Osteoblast (primary cell): ENCODE measurements at regions not wholly inside any gene's neighbourhood (a gene's known extent, or its start where the extent isn't known, plus 50 kb on each side); places are given as distances from the start of the nearest gene placed in this dataset.

Experiments used
- DNase-seq: peaks from one replicate; pipeline ENCODE4 v3.0.0; 2011; ENCODE audit warnings: low spot score, mixed read lengths; ENCODE audit not compliant: insufficient read length; ENCODE audit errors: missing footprints
- H2AFZ ChIP-seq: 2 replicates; pipeline ENCODE4 v1.6.0; 2011; ENCODE audit warnings: mild to moderate bottlenecking, low read length
- H3K27ac ChIP-seq: 2 replicates; pipeline ENCODE4 v1.5.1; 2011; ENCODE audit warnings: mild to moderate bottlenecking, low read depth, low read length, moderate library complexity
- H3K27me3 ChIP-seq: 2 replicates; pipeline ENCODE4 v1.6.0; 2012; ENCODE audit warnings: mild to moderate bottlenecking, control low read depth, inconsistent platforms, low read length, moderate library complexity; ENCODE audit not compliant: insufficient read depth
- H3K36me3 ChIP-seq: 2 replicates; pipeline ENCODE4 v1.5.1; 2011; ENCODE audit warnings: mild to moderate bottlenecking, low read length, control low read depth, moderate library complexity; ENCODE audit not compliant: insufficient read depth
- H3K4me1 ChIP-seq: 2 replicates; pipeline ENCODE4 v1.5.1; 2011; ENCODE audit warnings: mild to moderate bottlenecking, low read length, control low read depth, moderate library complexity; ENCODE audit not compliant: insufficient read depth
- H3K4me2 ChIP-seq: 2 replicates; pipeline ENCODE4 v1.6.0; 2011; ENCODE audit warnings: mild to moderate bottlenecking, low read length; ENCODE audit not compliant: insufficient read depth
- H3K4me3 ChIP-seq: fragments of 200-600 bp; sonication (generic); 3 replicates; pipeline ENCODE4 v1.5.1; 2012; ENCODE audit warnings: mild to moderate bottlenecking, low read length, inconsistent platforms; ENCODE audit not compliant: insufficient read depth
- H3K79me2 ChIP-seq: 2 replicates; pipeline ENCODE4 v1.6.0; 2012; ENCODE audit warnings: mild to moderate bottlenecking, low read length, control low read depth, inconsistent platforms; ENCODE audit not compliant: insufficient read depth
- H3K9me3 ChIP-seq: 2 replicates; pipeline ENCODE4 v1.5.1; 2011; ENCODE audit warnings: low read depth, low read length, control low read depth
- H4K20me1 ChIP-seq: 2 replicates; pipeline ENCODE4 v1.6.0; 2012; ENCODE audit warnings: mild to moderate bottlenecking, low read length, control low read depth; ENCODE audit not compliant: insufficient read depth
- TF ChIP-seq, protein P1 (sequence below): IDR thresholded peaks from 2 replicates; pipeline ENCODE4 v1.5.1; 2011; ENCODE audit warnings: mild to moderate bottlenecking, low read depth, low read length, moderate library complexity; ENCODE audit errors: extremely low read depth

DNA sequence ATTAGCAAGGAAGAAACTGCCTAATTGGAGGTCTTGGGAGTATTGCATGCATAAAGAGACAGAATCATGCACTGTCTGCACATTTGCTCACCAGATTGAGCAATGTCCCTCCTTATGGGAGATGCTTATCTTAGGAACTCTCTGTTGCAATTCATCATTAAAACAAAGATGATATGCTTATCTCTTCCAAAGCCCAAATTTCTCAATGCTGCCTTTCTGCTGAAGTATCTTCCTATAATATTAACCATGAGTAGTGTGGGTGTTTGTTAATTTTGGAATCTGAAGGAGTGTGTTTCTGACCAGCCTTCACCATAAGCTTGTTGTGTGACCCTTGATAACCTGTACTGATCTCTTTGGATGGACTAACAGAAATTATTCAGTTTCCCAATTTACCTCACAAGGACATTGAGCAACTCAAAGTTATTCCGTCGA lies 1257.6 kb upstream of the FLRT2 start:
- DNase-seq: no peak
- Histone ChIP-seq H3K4me2 (no peak overlapping the region), H3K27me3 (no peaks in the 10 kb centered on the region), H2AFZ (no peak overlapping the region), H3K79me2 (no peaks in the 10 kb centered on the region), H3K9me3 (peaks cover 3% of the 10 kb centered on the region), H3K27ac (no peak overlapping the region), H3K4me1 (no peaks in the 10 kb centered on the region), H3K36me3 (no peaks in the 10 kb centered on the region), H4K20me1 (no peaks in the 10 kb centered on the region), H3K4me3 (no peak overlapping the region)
- TF ChIP-seq, protein P1, sequence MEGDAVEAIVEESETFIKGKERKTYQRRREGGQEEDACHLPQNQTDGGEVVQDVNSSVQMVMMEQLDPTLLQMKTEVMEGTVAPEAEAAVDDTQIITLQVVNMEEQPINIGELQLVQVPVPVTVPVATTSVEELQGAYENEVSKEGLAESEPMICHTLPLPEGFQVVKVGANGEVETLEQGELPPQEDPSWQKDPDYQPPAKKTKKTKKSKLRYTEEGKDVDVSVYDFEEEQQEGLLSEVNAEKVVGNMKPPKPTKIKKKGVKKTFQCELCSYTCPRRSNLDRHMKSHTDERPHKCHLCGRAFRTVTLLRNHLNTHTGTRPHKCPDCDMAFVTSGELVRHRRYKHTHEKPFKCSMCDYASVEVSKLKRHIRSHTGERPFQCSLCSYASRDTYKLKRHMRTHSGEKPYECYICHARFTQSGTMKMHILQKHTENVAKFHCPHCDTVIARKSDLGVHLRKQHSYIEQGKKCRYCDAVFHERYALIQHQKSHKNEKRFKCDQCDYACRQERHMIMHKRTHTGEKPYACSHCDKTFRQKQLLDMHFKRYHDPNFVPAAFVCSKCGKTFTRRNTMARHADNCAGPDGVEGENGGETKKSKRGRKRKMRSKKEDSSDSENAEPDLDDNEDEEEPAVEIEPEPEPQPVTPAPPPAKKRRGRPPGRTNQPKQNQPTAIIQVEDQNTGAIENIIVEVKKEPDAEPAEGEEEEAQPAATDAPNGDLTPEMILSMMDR: no peak

GRCh38 chr14:84273181-84273580 lies 1256.8 kb upstream of the FLRT2 start:
- no peak for DNase-seq
- H3K9me3 ChIP-seq: no peaks in the 10 kb centered on the region
- no peaks in the 10 kb centered on the region for H4K20me1 ChIP-seq
- H3K4me1 ChIP-seq: no peaks in the 10 kb centered on the region
- no peaks in the 10 kb centered on the region for H3K27me3 ChIP-seq
- TF ChIP-seq, protein P1: no peak
- no peak overlapping the region for H3K27ac ChIP-seq
- H2AFZ ChIP-seq: no peak overlapping the region
- no peaks in the 10 kb centered on the region for H3K79me2 ChIP-seq
- H3K4me2 ChIP-seq: no peak overlapping the region
- no peaks in the 10 kb centered on the region for H3K36me3 ChIP-seq
- H3K4me3 ChIP-seq: no peak overlapping the region

DNA sequence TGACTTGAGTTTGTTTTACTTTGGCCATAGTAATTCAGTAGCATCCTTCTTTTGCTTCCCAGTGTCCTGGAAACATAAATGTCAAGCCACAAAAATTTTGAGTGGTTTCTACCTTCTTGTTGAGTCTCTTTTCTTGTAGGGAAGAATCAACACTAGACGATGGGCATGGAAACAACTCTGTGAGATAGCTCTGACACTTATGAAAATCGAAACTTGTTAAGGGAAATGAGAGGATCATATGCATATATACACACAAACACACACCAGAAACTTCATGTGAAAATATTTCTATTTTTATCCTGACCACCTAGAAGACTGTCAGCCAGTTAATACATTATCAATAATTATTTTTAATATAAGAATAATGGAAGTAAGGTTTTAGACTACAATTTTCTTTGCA lies 1247.3 kb upstream of the FLRT2 start:
- H4K20me1 ChIP-seq: no peaks in the 10 kb centered on the region
- no peaks in the 10 kb centered on the region for H3K27me3 ChIP-seq
- no peak overlapping the region for H3K4me2 ChIP-seq
- H3K4me3 ChIP-seq: no peak overlapping the region
- no peak for DNase-seq
- TF ChIP-seq, protein P1: no peak
- H3K4me1 ChIP-seq: no peaks in the 10 kb centered on the region
- no peak overlapping the region for H2AFZ ChIP-seq
- no peak overlapping the region for H3K27ac ChIP-seq
- H3K36me3 ChIP-seq: no peaks in the 10 kb centered on the region
- H3K9me3 ChIP-seq: no peaks in the 10 kb centered on the region
- H3K79me2 ChIP-seq: no peaks in the 10 kb centered on the region

GRCh38 chr14:84288781-84289180 lies 1241.2 kb upstream of the FLRT2 start:
- DNase-seq: no peak
- TF ChIP-seq, protein P1: no peak
- Histone ChIP-seq H3K9me3 (no peaks in the 10 kb centered on the region), H2AFZ (no peak overlapping the region), H3K4me1 (no peaks in the 10 kb centered on the region), H3K27ac (no peak overlapping the region), H3K27me3 (no peaks in the 10 kb centered on the region), H4K20me1 (no peaks in the 10 kb centered on the region), H3K4me2 (no peak overlapping the region), H3K79me2 (no peaks in the 10 kb centered on the region), H3K36me3 (no peaks in the 10 kb centered on the region), H3K4me3 (no peak overlapping the region)
